Uterus (tissue), 3 donors: ENCODE measurements at regions not wholly inside any gene's neighbourhood (a gene's known extent, or its start where the extent isn't known, plus 50 kb on each side); places are given as distances from the start of the nearest gene placed in this dataset.

Source experiments
- DNase-seq, 2 donors: peaks; one replicate each; pipeline ENCODE4 v3.0.0-alpha.2; 2019 to 2020
- H3K27ac ChIP-seq, 2 donors: fragments of 200-600 bp; sonication (generic); 1 replicate in 1 of 2; 2 replicates in 1 of 2; pipeline ENCODE4 v1.5.1; 2016 to 2018
- H3K27me3 ChIP-seq, 2 donors: fragments of 200-600 bp; sonication (generic); one replicate each; pipeline ENCODE4 v1.5.1; 2018 to 2019; ENCODE audit warnings: control low read depth in 1 of 2
- H3K36me3 ChIP-seq, 2 donors: fragments of 200-600 bp; sonication (generic); one replicate each; pipeline ENCODE4 v1.5.1; 2019; ENCODE audit warnings: control low read depth in 1 of 2
- H3K4me1 ChIP-seq, 2 donors: fragments of 200-600 bp; sonication (generic); one replicate each; pipeline ENCODE4 v1.5.1; 2018 to 2019; ENCODE audit warnings: control low read depth in 1 of 2
- H3K4me3 ChIP-seq, 2 donors: fragments of 200-600 bp; sonication (generic); 1 replicate in 1 of 2; 2 replicates in 1 of 2; pipeline ENCODE4 v1.5.1; 2018 to 2019; ENCODE audit warnings: mild to moderate bottlenecking in 1 of 2
- H3K9me3 ChIP-seq, 2 donors: fragments of 200-600 bp; sonication (generic); one replicate each; pipeline ENCODE4 v1.5.1; 2019; ENCODE audit warnings: control low read depth in 1 of 2
- POLR2A ChIP-seq, 2 donors: fragments of 450-650 bp; IDR thresholded peaks; one replicate each; pipeline ENCODE4 v1.6.1; 2016; ENCODE audit warnings: antibody characterized with exemption in 2 of 2, mild to moderate bottlenecking in 1 of 2, moderate library complexity in 1 of 2
- intact Hi-C: fragments of 100-400 bp; cut with DNase I; formaldehyde crosslinking; loops from one replicate; pipeline ENCODE4 v1.15.1; 2023; ENCODE audit warnings: low total_unique reads
- TF ChIP-seq, protein P1 (sequence below), 4 experiments: fragments of 200-600 bp in 2 of 4; fragments of 450-650 bp in 2 of 4; sonication (generic) in 2 of 4; IDR thresholded peaks; one replicate each; pipeline ENCODE4 v1.5.1; 2016 to 2019; ENCODE audit warnings: antibody characterized with exemption in 4 of 4, mild to moderate bottlenecking in 2 of 4, moderate library complexity in 1 of 4
- donor health status: DM: yes; HTN: yes; CAD: no.

GRCh38 chr12:97899956-97900355, 437.4 kb downstream of the RMST start:
- Histone ChIP-seq H3K27ac (no peak overlapping the region), H3K36me3 (no peaks in the 10 kb centered on the region), H3K27me3 (no peaks in the 10 kb centered on the region), H3K4me3 (no peak overlapping the region), H3K4me1 (no peaks in the 10 kb centered on the region), H3K9me3 (no peaks in the 10 kb centered on the region)
- intact Hi-C loops = no loop called here
- TF ChIP-seq, protein P1, sequence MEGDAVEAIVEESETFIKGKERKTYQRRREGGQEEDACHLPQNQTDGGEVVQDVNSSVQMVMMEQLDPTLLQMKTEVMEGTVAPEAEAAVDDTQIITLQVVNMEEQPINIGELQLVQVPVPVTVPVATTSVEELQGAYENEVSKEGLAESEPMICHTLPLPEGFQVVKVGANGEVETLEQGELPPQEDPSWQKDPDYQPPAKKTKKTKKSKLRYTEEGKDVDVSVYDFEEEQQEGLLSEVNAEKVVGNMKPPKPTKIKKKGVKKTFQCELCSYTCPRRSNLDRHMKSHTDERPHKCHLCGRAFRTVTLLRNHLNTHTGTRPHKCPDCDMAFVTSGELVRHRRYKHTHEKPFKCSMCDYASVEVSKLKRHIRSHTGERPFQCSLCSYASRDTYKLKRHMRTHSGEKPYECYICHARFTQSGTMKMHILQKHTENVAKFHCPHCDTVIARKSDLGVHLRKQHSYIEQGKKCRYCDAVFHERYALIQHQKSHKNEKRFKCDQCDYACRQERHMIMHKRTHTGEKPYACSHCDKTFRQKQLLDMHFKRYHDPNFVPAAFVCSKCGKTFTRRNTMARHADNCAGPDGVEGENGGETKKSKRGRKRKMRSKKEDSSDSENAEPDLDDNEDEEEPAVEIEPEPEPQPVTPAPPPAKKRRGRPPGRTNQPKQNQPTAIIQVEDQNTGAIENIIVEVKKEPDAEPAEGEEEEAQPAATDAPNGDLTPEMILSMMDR (IDR thresholded peaks at IDR 0.05) = no peak
- TF ChIP-seq POLR2A (IDR thresholded peaks at IDR 0.05) = no peak
- no peak for DNase-seq

- H3K4me1 ChIP-seq = no peaks in the 10 kb centered on the region
- no peaks in the 10 kb centered on the region for H3K27me3 ChIP-seq
- H3K9me3 ChIP-seq = no peaks in the 10 kb centered on the region
- TF ChIP-seq, protein P1 (IDR thresholded peaks at IDR 0.05) = no peak
- no peak for DNase-seq
- intact Hi-C loops = no loop called here
- no peak overlapping the region for H3K4me3 ChIP-seq
- no peak overlapping the region for H3K27ac ChIP-seq
- no peaks in the 10 kb centered on the region for H3K36me3 ChIP-seq
Measured at GRCh38 chr12:97903356-97903755, 440.8 kb downstream of the RMST start.

- DNase-seq = no peak
- Histone ChIP-seq H3K4me1 (no peaks in the 10 kb centered on the region), H3K9me3 (no peaks in the 10 kb centered on the region), H3K27ac (no peak overlapping the region), H3K27me3 (no peaks in the 10 kb centered on the region), H3K4me3 (no peak overlapping the region), H3K36me3 (no peaks in the 10 kb centered on the region)
- intact Hi-C loops = no loop called here
- TF ChIP-seq, protein P1 (IDR thresholded peaks at IDR 0.05) = no peak
- no peak for TF ChIP-seq POLR2A (IDR thresholded peaks at IDR 0.05)
Measured at GRCh38 chr12:97907504-97907903, 444.9 kb downstream of the RMST start.

DNA sequence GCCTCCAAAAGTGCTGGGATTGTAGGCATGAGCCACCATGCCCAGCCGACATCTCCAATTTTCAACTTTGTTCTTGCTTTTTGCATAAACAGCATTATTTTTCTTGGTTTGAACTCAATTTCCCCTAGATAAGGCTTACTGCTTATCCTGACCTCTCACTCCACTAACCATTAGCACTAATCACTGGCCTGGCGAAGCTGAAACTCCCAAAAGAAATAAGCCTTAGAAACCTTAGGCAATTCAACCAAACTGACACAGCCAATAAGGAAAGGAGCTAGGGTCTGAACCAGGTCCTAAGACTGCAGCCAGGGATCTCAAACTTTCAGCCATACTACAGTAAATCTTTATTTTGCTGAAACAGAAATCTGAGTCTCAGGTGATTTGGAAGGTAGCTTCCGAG, 448.0 kb downstream of the RMST start:
- H3K9me3 ChIP-seq = no peaks in the 10 kb centered on the region
- no peak overlapping the region for H3K4me3 ChIP-seq
- H3K4me1 ChIP-seq = no peaks in the 10 kb centered on the region
- no peaks in the 10 kb centered on the region for H3K36me3 ChIP-seq
- no peaks in the 10 kb centered on the region for H3K27me3 ChIP-seq
- DNase-seq = no peak
- intact Hi-C loops = no loop called here
- TF ChIP-seq, protein P1 (IDR thresholded peaks at IDR 0.05) = no peak
- no peak for TF ChIP-seq POLR2A (IDR thresholded peaks at IDR 0.05)
- H3K27ac ChIP-seq = no peak overlapping the region

DNA sequence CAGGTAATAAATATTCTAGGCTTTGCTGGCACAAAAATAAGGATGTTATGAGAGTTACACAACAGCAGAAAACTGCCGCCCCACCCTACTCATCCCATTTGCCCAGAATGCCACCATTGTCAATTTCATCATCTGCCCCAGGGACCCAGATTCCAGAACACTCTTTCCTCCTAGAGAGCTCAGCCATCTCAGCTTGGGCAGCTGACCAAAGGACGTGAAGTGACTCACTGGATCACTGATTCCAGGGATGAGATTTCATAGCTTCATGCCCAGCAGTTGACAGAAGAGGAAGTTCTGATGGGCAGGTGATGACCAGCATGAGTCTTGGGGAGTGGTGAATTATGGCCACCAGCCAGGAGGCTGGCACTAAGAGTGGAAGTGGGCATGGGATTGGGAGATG, 450.3 kb downstream of the RMST start:
- Histone ChIP-seq H3K36me3 (no peaks in the 10 kb centered on the region), H3K4me1 (no peaks in the 10 kb centered on the region), H3K27ac (no peak overlapping the region), H3K4me3 (no peak overlapping the region), H3K27me3 (no peaks in the 10 kb centered on the region), H3K9me3 (no peaks in the 10 kb centered on the region)
- intact Hi-C loops = no loop called here
- no peak for DNase-seq
- TF ChIP-seq POLR2A (IDR thresholded peaks at IDR 0.05) = no peak
- TF ChIP-seq, protein P1 (IDR thresholded peaks at IDR 0.05) = no peak
